Ishikawa (cell line): ENCODE measurements at regions not wholly inside any gene's neighbourhood (a gene's known extent, or its start where the extent isn't known, plus 50 kb on each side); places are given as distances from the start of the nearest gene placed in this dataset.

Source experiments
- CEBPB ChIP-seq: IDR thresholded peaks from 2 replicates; pipeline ENCODE4 v1.6.1; 2012
- CREB1 ChIP-seq: IDR thresholded peaks from 2 replicates; pipeline ENCODE4 v1.6.1; 2012; ENCODE audit warnings: low read depth
- EGR1 ChIP-seq: IDR thresholded peaks from 2 replicates; pipeline ENCODE4 v1.6.1; 2012
- EP300 ChIP-seq: IDR thresholded peaks from 2 replicates; pipeline ENCODE4 v1.6.1; 2012; ENCODE audit warnings: borderline replicate concordance
- FOXM1 ChIP-seq: IDR thresholded peaks from 2 replicates; pipeline ENCODE4 v1.6.1; 2012; ENCODE audit warnings: low read depth, borderline replicate concordance
- MAX ChIP-seq: IDR thresholded peaks from 2 replicates; pipeline ENCODE4 v1.6.1; 2012
- NFIC ChIP-seq: IDR thresholded peaks from 2 replicates; pipeline ENCODE4 v1.6.1; 2012
- RAD21 ChIP-seq: IDR thresholded peaks from 2 replicates; pipeline ENCODE4 v1.6.1; 2012; ENCODE audit warnings: low read depth
- REST ChIP-seq: IDR thresholded peaks from 2 replicates; pipeline ENCODE4 v1.6.1; 2012; ENCODE audit warnings: low read depth, mild to moderate bottlenecking
- TAF1 ChIP-seq: IDR thresholded peaks from 2 replicates; pipeline ENCODE4 v1.6.1; 2012; ENCODE audit warnings: low read depth, mild to moderate bottlenecking
- TCF12 ChIP-seq: IDR thresholded peaks from 2 replicates; pipeline ENCODE4 v1.6.1; 2012; ENCODE audit warnings: low read depth
- TEAD4 ChIP-seq: IDR thresholded peaks from 2 replicates; pipeline ENCODE4 v1.6.1; 2012
- USF1 ChIP-seq: IDR thresholded peaks from 2 replicates; pipeline ENCODE4 v1.6.1; 2012
- YY1 ChIP-seq: IDR thresholded peaks from 2 replicates; pipeline ENCODE4 v1.6.1; 2012; ENCODE audit warnings: low read depth
- ZBTB7A ChIP-seq: IDR thresholded peaks from 2 replicates; pipeline ENCODE4 v1.6.1; 2012; ENCODE audit warnings: low read depth

GRCh38 chr3:106213954-106214353, 345.1 kb upstream of the CBLB start:
- no peak for TF ChIP-seq ZBTB7A
- TF ChIP-seq TEAD4 = no peak

- no peak for TF ChIP-seq USF1
- TF ChIP-seq CEBPB = no peak
Measured at GRCh38 chr3:106214641-106215040, 345.8 kb upstream of the CBLB start.

- no peak for TF ChIP-seq CREB1
- TF ChIP-seq NFIC = no peak
- no peak for TF ChIP-seq ZBTB7A
- no peak for TF ChIP-seq TEAD4
- no peak for TF ChIP-seq MAX
- TF ChIP-seq EP300 = no peak
- TF ChIP-seq RAD21 = no peak
- TF ChIP-seq FOXM1 = no peak
- TF ChIP-seq REST = no peak
- TF ChIP-seq USF1 = no peak
- no peak for TF ChIP-seq YY1
- TF ChIP-seq CEBPB = no peak
- TF ChIP-seq TAF1 = no peak
- TF ChIP-seq TCF12 = no peak
- TF ChIP-seq EGR1 = no peak
Measured at GRCh38 chr3:106215047-106215446, 346.2 kb upstream of the CBLB start.

GRCh38 chr3:106217745-106218144, 348.9 kb upstream of the CBLB start:
- no peak for TF ChIP-seq CREB1
- TF ChIP-seq ZBTB7A = no peak
- TF ChIP-seq YY1 = no peak

- TF ChIP-seq EP300 (no peak), TEAD4 (no peak), TAF1 (no peak), YY1 (no peak), RAD21 (no peak), USF1 (no peak), NFIC (no peak), REST (no peak), EGR1 (no peak), CEBPB (no peak), FOXM1 (no peak), MAX (no peak), TCF12 (no peak), CREB1 (no peak), ZBTB7A (no peak)
Measured at GRCh38 chr3:106227068-106227467, 358.3 kb upstream of the CBLB start.

- TF ChIP-seq YY1 = no peak
- TF ChIP-seq USF1 = no peak
- no peak for TF ChIP-seq RAD21
- no peak for TF ChIP-seq CREB1
- no peak for TF ChIP-seq EP300
- no peak for TF ChIP-seq REST
- no peak for TF ChIP-seq MAX
- TF ChIP-seq TEAD4 = no peak
- TF ChIP-seq FOXM1 = no peak
- TF ChIP-seq TAF1 = no peak
- no peak for TF ChIP-seq EGR1
- no peak for TF ChIP-seq CEBPB
- TF ChIP-seq NFIC = no peak
- TF ChIP-seq TCF12 = no peak
- no peak for TF ChIP-seq ZBTB7A
Measured at GRCh38 chr3:106228271-106228670, 359.5 kb upstream of the CBLB start.
